K562 (cell line): ENCODE measurements at regions not wholly inside any gene's neighbourhood (a gene's known extent, or its start where the extent isn't known, plus 50 kb on each side); places are given as distances from the start of the nearest gene placed in this dataset.

Source experiments
- ATAC-seq: fragments of 200-7000 bp; cut with Tn5 transposase; 3 replicates; pipeline ENCODE4 v1.9.1; 2020; ENCODE audit warnings: moderate library complexity
- BruUV-seq: library from RNA; stranded (reverse); fragments of 400-500 nt; replicated peaks from 2 replicates; lab custom pipeline; 2021; lab: Mats Ljungman, UMichigan
- CTCF ChIA-PET: fragments of 300-600 bp; formaldehyde crosslinking; extraction: SDS; loops from one replicate; lab custom pipeline; 2021; ENCODE audit warnings: low intra/inter-chr PET ratio; lab: Yijun Ruan, JAX
- POLR2A ChIA-PET: fragments of 300-600, 350-650 bp; sonication (Branson Sonifier 250); formaldehyde crosslinking; extraction: SDS; loops from one replicate; lab custom pipeline; 2021; ENCODE audit warnings: antibody characterized with exemption, inconsistent platforms; lab: Yijun Ruan, JAX
- DNase-seq, 4 experiments: peaks; one replicate each; pipeline versions ENCODE4 v3.0.0 to v3.0.0-alpha.2; 2011 to 2018; ENCODE audit warnings: low spot score in 3 of 4, mixed read lengths in 3 of 4; ENCODE audit errors: extremely low read depth in 1 of 4
- FAIRE-seq: peaks from 2 replicates; lab custom pipeline; 2011; peaks lifted over from hg19 to GRCh38; lab: Jason Lieb, UNC
- H2AFZ ChIP-seq: 2 replicates; pipeline ENCODE4 v1.6.0; 2011; ENCODE audit warnings: low read depth, low read length, control low read depth, inconsistent platforms
- H3K27ac ChIP-seq: fragments of 200-600 bp; 3 replicates; pipeline ENCODE4 v1.8.0; 2011; ENCODE audit warnings: low read depth, mild to moderate bottlenecking, control low read depth, inconsistent platforms, low read length, moderate library complexity, mixed read lengths; ENCODE audit errors: extremely low read depth
- H3K27me3 ChIP-seq, 2 experiments: fragments of 300-600 bp in 1 of 2; 2 replicates in 1 of 2; 3 replicates in 1 of 2; pipeline versions ENCODE4 v1.6.0 to v1.8.0; 2011; ENCODE audit warnings: inconsistent platforms in 2 of 2, low read length in 2 of 2, mild to moderate bottlenecking in 1 of 2, mixed read lengths in 1 of 2, moderate library complexity in 1 of 2; ENCODE audit not compliant: control insufficient read depth in 2 of 2, insufficient read depth in 2 of 2
- H3K36me3 ChIP-seq: fragments of 300-600 bp; 3 replicates; pipeline ENCODE4 v1.8.0; 2011; ENCODE audit warnings: mild to moderate bottlenecking, low read length, inconsistent platforms; ENCODE audit not compliant: control insufficient read depth, insufficient read depth
- H3K4me1 ChIP-seq, 2 experiments: fragments of 200-600 bp in 1 of 2; replicated peaks in 1 of 2; 2 replicates in 1 of 2; 3 replicates in 1 of 2; pipeline versions ENCODE4 v1.5.1 to v1.8.0; 2011; ENCODE audit warnings: inconsistent platforms in 2 of 2, low read length in 2 of 2, mild to moderate bottlenecking in 1 of 2, mixed read lengths in 1 of 2, moderate library complexity in 1 of 2; ENCODE audit not compliant: control insufficient read depth in 2 of 2, insufficient read depth in 2 of 2
- H3K4me2 ChIP-seq: 2 replicates; pipeline ENCODE4 v1.6.1; 2011; ENCODE audit warnings: low read length, control low read depth, inconsistent platforms, mixed read lengths; ENCODE audit not compliant: insufficient read depth
- H3K4me3 ChIP-seq: fragments of 200-600 bp; sonication (generic), shearing (Covaris generic); 2 replicates; pipeline ENCODE4 v1.5.1; 2016; ENCODE audit warnings: control low read depth, inconsistent platforms
- H3K79me2 ChIP-seq: fragments of 200-600 bp; 3 replicates; pipeline ENCODE4 v1.8.0; 2011; ENCODE audit warnings: low read length, inconsistent platforms; ENCODE audit not compliant: control insufficient read depth, insufficient read depth
- H3K9ac ChIP-seq, 2 experiments: 2 replicates each; pipeline versions ENCODE4 v1.6.0 to v1.6.1; 2011; ENCODE audit warnings: low read depth in 2 of 2, low read length in 2 of 2, control low read depth in 1 of 2, inconsistent platforms in 1 of 2, mild to moderate bottlenecking in 1 of 2, mixed read lengths in 1 of 2; ENCODE audit not compliant: insufficient read depth in 1 of 2
- H3K9me1 ChIP-seq: one replicate; pipeline ENCODE4 v1.6.0; 2011; ENCODE audit warnings: inconsistent platforms, mild to moderate bottlenecking, low read length, moderate library complexity; ENCODE audit not compliant: control insufficient read depth, insufficient read depth
- H3K9me3 ChIP-seq: replicated peaks from 2 replicates; pipeline ENCODE4 v1.5.1; 2011; ENCODE audit warnings: low read depth, low read length, inconsistent platforms; ENCODE audit not compliant: control insufficient read depth, insufficient read depth
- H4K20me1 ChIP-seq: replicated peaks from 2 replicates; pipeline ENCODE4 v1.6.1; 2011; ENCODE audit warnings: low read length, inconsistent platforms, mixed read lengths; ENCODE audit not compliant: control insufficient read depth, insufficient read depth
- ARNT ChIP-seq, 2 experiments: fragments of 450-650 bp; IDR thresholded peaks; 2 replicates each; pipeline ENCODE4 v1.6.1; 2016; ENCODE audit warnings: mild to moderate bottlenecking in 1 of 2
- ATF2 ChIP-seq: sonication (generic); formaldehyde crosslinking; IDR thresholded peaks from 2 replicates; pipeline ENCODE4 v1.8.1; 2022; ENCODE audit warnings: missing genetic modification reagents
- ATF4 ChIP-seq: fragments of 450-650 bp; formaldehyde crosslinking; IDR thresholded peaks from 2 replicates; pipeline ENCODE4 v1.4.0; 2022; ENCODE audit warnings: mild to moderate bottlenecking, moderate library complexity
- BRD9 ChIP-seq: fragments of 450-650 bp; IDR thresholded peaks from 2 replicates; pipeline ENCODE4 v1.6.1; 2018; ENCODE audit warnings: low read depth; ENCODE audit not compliant: partially characterized antibody
- CCAR2 ChIP-seq: fragments of 200-400 bp; formaldehyde crosslinking; IDR thresholded peaks from 2 replicates; pipeline ENCODE4 v1.6.1; 2017; ENCODE audit warnings: mild to moderate bottlenecking, low read depth, low read length
- EP300 ChIP-seq: IDR thresholded peaks from 2 replicates; pipeline ENCODE4 v1.6.1; 2012; ENCODE audit warnings: low read length, improper control_type of control experiment
- FOXK1 ChIP-seq: sonication (generic); formaldehyde crosslinking; IDR thresholded peaks from 2 replicates; pipeline ENCODE4 v1.8.0; 2022; ENCODE audit warnings: missing genetic modification reagents, mild to moderate bottlenecking, borderline replicate concordance
- HDAC6 ChIP-seq: IDR thresholded peaks from 2 replicates; pipeline ENCODE4 v1.6.1; 2012; ENCODE audit warnings: low read depth, mild to moderate bottlenecking, control low read depth, inconsistent platforms, low read length, moderate library complexity
- MAX ChIP-seq: sonication (generic); formaldehyde crosslinking; IDR thresholded peaks from 2 replicates; pipeline ENCODE4 v1.9.0; 2022; ENCODE audit warnings: mild to moderate bottlenecking, missing genetic modification reagents
- NFATC3 ChIP-seq: fragments of 450-650 bp; IDR thresholded peaks from 2 replicates; pipeline ENCODE4 v1.6.1; 2017; ENCODE audit warnings: mild to moderate bottlenecking
- RB1 ChIP-seq: fragments of 450-650 bp; IDR thresholded peaks from 2 replicates; pipeline ENCODE4 v1.6.1; 2017; ENCODE audit warnings: low read depth, mild to moderate bottlenecking
- SMARCA4 ChIP-seq: fragments of 450-650 bp; IDR thresholded peaks from 2 replicates; pipeline ENCODE4 v1.6.1; 2016
- SNAPC5 ChIP-seq: fragments of 250-450 bp; sonication (Bioruptor Pico); IDR thresholded peaks from 2 replicates; pipeline ENCODE4 v1.8.0; 2021; ENCODE audit warnings: moderate library complexity, mild to moderate bottlenecking, inconsistent platforms
- ZNF41 ChIP-seq: fragments of 250-450 bp; sonication (Bioruptor Pico); conservative IDR thresholded peaks from 2 replicates; pipeline ENCODE4 v1.4.0; 2020; ENCODE audit warnings: mild to moderate bottlenecking
- ZNF589 ChIP-seq: fragments of 200-800 bp; sonication (Bioruptor generic); IDR thresholded peaks from 2 replicates; pipeline ENCODE4 v1.6.1; 2016; ENCODE audit warnings: low read depth, missing genetic modification characterization, missing compliant biosample characterization
- ZNF778 ChIP-seq: fragments of 450-650 bp; formaldehyde crosslinking; IDR thresholded peaks from 2 replicates; pipeline ENCODE4 v1.4.0; 2020; ENCODE audit warnings: mild to moderate bottlenecking, moderate library complexity
- WGBS: fragments of 100-300 bp; shearing (Covaris generic); methylation state at CpG from one replicate; pipeline ENCODE4 v1.1.6; 2016; ENCODE audit warnings: low coverage, mixed read lengths; ENCODE audit not compliant: insufficient coverage; ENCODE audit errors: missing lambda C conversion rate; 5-methylcytosine and 5-hydroxymethylcytosine counted together
- in situ Hi-C: fragments of 300-500 bp; cut with MboI; formaldehyde crosslinking; loops from 4 replicates; pipeline ENCODE4 v1.15.0; 2018; ENCODE audit warnings: inconsistent platforms, mixed read lengths
- intact Hi-C: fragments of 100-400 bp; cut with micrococcal nuclease; formaldehyde crosslinking; loops from 2 replicates; pipeline ENCODE4 v1.14.2; 2022

- TF ChIP-seq ARNT (IDR thresholded peaks at IDR 0.05) (no peak), SNAPC5 (CRISPR knock-in tag) (no peak), SMARCA4 (no peak), HDAC6 (no peak), NFATC3 (no peak), ATF4 (CRISPR knock-in tag) (no peak), ZNF589 (CRISPR knock-in tag) (no peak)
Observed at GRCh38 chr14:82112210-82112839, 578.7 kb upstream of the SEL1L start (continued).

- Histone ChIP-seq H3K27me3 (no peaks in the 10 kb centered on the region), H3K27ac (no peak overlapping the region), H3K36me3 (no peaks in the 10 kb centered on the region), H4K20me1 (no peaks in the 10 kb centered on the region), H3K79me2 (no peaks in the 10 kb centered on the region), H3K4me2 (no peak overlapping the region), H3K4me3 (no peak overlapping the region), H3K9me1 (no peaks in the 10 kb centered on the region), H3K9ac (no peak overlapping the region), H3K4me1 (no peaks in the 10 kb centered on the region), H2AFZ (no peak overlapping the region), H3K9me3 (no peaks in the 10 kb centered on the region)
- ChIA-PET POLR2A (no interaction called here), CTCF (no interaction called here)
- no peak for ATAC-seq
- DNase-seq, result no peak
- FAIRE-seq, result no peak
- in situ Hi-C loops (no loop called here), intact Hi-C loops (no loop called here)
- 0% methylated on average over 2 of the region's 2 CpGs for WGBS
- BruUV-seq, result no TSS peak
- TF ChIP-seq ZNF41 (CRISPR knock-in tag) (no peak), RB1 (no peak), FOXK1 (CRISPR knock-in tag) (no peak), BRD9 (no peak), EP300 (no peak), ATF2 (CRISPR knock-in tag) (no peak), CCAR2 (no peak), ZNF778 (CRISPR knock-in tag) (no peak), MAX (no peak)
Observed at GRCh38 chr14:82113007-82113406, 579.4 kb upstream of the SEL1L start.
